ENCODE measurements at regions not wholly inside any gene's neighbourhood (a gene's known extent, or its start where the extent isn't known, plus 50 kb on each side); places are given as distances from the start of the nearest gene placed in this dataset.

GRCh38 chr1:97986041-97987005, 65.5 kb upstream of the DPYD start:
- no peak for DNase-seq (ENCODE audit: low read depth, low spot score)

GRCh38 chr1:97983126-97983525, 62.3 kb upstream of the DPYD start:
- no peak for DNase-seq (ENCODE audit: low read depth, low spot score)

DNA sequence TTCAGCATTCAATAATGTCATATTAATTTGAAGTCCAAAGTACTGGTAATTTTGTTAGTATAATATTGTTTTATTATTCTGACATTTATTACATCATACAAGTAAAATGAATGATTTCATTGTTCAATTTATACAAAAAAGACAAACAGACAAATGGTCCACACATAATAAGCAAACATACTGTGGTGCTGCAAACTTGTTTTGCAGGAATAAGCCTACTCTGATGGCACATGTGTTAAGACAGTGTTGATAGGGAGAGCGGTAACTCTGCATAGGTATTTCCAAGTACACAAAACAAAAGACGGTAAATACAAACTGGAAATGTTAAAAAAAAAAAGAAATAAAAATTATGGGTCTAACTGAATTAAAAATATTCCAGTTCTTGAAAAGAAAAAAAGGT, 59.7 kb upstream of the DPYD start:
- no peak for DNase-seq (ENCODE audit: low read depth, low spot score)

DNA sequence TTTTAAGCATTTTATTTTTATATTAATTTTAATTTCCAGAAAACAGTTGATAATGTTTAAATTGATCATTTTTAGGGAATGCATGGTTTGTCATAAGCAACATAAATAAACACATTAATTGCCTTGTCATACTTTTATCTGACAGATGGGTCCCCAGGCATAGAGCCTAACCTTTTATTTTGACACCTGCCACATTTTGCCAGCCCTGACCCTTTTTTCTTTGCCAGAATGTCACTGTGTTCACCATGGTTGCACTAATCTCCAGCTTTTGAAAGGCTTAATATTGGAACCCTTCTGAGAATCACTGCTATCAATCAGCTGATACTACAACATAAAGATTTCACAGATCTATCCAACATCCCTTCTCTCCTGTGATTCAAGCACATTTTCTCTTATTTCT, 56.0 kb upstream of the DPYD start:
- DNase-seq (ENCODE audit: low read depth, low spot score) = no peak
